ENCODE measurements at regions not wholly inside any gene's neighbourhood (a gene's known extent, or its start where the extent isn't known, plus 50 kb on each side); places are given as distances from the start of the nearest gene placed in this dataset.

DNA sequence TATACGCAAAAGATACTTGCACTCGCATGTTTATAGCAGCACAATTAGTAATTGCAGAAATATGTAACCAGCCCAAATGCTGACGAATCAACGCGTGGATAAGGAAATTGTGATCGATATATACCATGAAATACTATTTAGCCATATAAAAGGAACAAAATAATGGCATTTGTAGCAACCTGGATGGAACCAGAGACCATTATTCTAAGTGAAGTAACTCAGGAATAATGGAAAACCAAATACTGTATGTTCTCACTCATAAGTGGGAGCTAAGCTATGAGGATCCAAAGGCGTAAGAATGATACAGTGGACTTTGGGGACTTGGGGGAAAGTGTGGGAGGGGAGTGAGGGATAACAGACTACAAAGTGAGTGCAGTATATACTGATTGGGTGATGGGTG, 1008.0 kb upstream of the CRIM1 start:
- ATAC-seq (ENCODE audit: poor library complexity) (no peak), DNase-seq (no peak)
- intact Hi-C loops (cut with DNase I), result no loop called here

- ATAC-seq (ENCODE audit: poor library complexity), result no peak
- intact Hi-C loops (cut with DNase I), result no loop called here
- no peak for DNase-seq
These were observed 1012.4 kb upstream of the CRIM1 start for GRCh38 chr2:35343135-35343534.

DNA sequence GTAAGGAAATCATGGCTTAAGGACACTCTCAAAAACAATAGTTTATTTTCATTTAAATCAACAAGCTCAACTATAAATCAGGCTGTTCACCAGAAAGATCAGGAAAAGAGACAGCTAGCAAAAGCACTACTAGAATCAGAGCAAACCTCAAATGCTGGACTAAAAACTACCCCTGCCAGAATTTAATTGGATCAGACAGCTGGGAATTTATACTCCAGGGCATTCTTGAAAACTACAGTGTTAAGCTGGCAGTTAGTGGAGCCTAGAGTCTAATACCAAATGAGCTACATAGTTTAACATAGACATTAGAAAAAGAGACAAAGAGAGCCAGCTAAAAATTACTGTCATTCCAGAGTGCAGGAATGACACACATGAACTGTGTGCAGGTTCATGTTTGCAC, 1016.4 kb upstream of the CRIM1 start:
- intact Hi-C loops (cut with DNase I), result no loop called here
- DNase-seq (no peak), ATAC-seq (ENCODE audit: poor library complexity) (no peak)

DNA sequence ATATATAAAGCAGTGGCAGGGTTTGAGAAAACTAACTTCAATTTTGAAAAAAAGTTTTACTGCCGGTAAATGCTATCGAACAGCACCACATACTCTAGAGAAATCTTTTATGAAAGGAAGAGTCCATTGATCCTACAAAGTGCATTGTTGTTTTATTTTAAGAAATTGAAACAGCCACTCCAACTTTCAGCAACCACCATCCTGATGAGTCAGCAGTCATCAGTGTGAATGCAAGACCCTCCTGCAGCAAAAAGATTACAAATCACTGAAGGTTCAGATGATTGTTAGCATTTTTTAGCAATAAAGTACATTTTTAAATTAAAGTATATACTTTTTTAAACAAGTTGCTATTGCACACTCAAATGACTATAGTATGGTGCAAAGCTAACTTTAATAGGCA, 1017.7 kb upstream of the CRIM1 start:
- intact Hi-C loops (cut with DNase I), result no loop called here
- ATAC-seq (ENCODE audit: poor library complexity), result no peak
- no peak for DNase-seq

GRCh38 chr2:35314049-35314448, 1041.5 kb upstream of the CRIM1 start:
- no peak for ATAC-seq (ENCODE audit: poor library complexity)
- intact Hi-C loops (cut with DNase I), result no loop called here
- DNase-seq, result no peak

GRCh38 chr2:35301369-35301768, 1054.2 kb upstream of the CRIM1 start:
- ATAC-seq (ENCODE audit: poor library complexity), result no peak
- no peak for DNase-seq
- intact Hi-C loops (cut with DNase I), result no loop called here

GRCh38 chr2:35298493-35298892, 1057.1 kb upstream of the CRIM1 start:
- ATAC-seq (ENCODE audit: poor library complexity), result no peak
- no peak for DNase-seq
- intact Hi-C loops (cut with DNase I), result no loop called here

- ATAC-seq (ENCODE audit: poor library complexity) (no peak), DNase-seq (no peak)
- intact Hi-C loops (cut with DNase I), result no loop called here
These were observed 1058.2 kb upstream of the CRIM1 start for GRCh38 chr2:35297403-35297802.

GRCh38 chr2:35294636-35295263, 1060.8 kb upstream of the CRIM1 start:
- intact Hi-C loops (cut with DNase I), result no loop called here
- no peak for ATAC-seq (ENCODE audit: poor library complexity)

DNA sequence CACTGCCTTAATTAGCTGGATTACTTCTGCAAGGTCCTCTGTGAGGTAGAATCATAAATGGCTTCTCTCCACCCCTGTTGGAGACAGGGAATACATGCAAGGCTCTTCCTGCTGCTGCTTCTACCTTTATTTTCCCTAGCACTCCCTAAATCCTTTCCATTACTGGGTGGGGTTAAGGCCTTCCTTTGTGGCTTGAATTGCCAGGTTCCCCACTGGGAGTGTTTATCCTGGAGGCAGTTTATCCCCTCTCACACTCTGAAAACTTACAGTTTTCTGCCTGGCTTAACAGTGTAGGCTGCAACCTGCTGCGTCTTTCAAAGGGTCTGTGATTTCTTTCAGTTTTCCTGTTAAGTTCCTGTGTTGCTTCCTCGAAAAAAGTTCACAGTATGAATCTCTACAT, 1062.3 kb upstream of the CRIM1 start:
- no peak for ATAC-seq (ENCODE audit: poor library complexity)
- intact Hi-C loops (cut with DNase I), result no loop called here
- DNase-seq, result no peak

More at GRCh38 chr2:35294636-35295263, 1060.8 kb upstream of the CRIM1 start:
- DNase-seq, result no peak

DNA sequence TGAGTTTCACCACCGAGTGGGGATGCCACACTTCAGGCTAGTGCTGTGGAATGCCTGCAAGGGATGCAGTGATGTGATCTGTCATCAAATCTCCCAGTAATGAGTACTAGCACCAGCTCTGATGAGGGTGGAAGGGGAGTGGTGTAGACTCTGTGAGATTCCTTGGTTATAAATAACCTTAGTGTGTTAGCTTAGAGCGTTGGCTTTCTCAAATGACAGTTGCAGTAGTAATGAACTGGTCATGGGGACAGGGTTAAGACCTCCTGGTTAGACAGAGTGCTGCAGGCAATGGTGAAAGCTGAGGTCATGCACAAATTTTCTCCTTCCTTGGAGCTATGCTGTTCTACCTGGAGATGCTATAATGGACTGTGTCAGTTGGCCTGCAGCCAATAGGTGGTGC, 1063.4 kb upstream of the CRIM1 start:
- DNase-seq, result no peak
- no peak for ATAC-seq (ENCODE audit: poor library complexity)
- intact Hi-C loops (cut with DNase I), result no loop called here

DNA sequence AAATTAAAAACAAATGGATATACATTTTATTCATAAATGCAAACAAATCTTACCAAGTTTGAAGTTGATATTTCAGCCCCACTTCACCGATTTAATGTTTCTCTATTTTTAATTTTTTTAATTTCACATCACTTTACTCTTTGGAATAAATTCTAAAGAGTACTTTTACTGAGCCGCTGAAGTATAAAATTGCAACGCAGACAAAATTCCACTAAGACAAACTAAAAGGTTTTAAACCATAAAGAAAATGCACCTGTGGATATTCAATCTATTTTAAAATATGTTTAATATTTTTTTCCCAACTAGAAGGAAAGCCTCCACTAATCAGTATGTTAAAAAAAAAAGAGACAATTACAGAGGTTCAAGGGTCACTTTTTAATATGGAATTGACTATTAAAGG, 1073.9 kb upstream of the CRIM1 start:
- intact Hi-C loops (cut with DNase I), result no loop called here
- no peak for DNase-seq
- no peak for ATAC-seq (ENCODE audit: poor library complexity)

DNA sequence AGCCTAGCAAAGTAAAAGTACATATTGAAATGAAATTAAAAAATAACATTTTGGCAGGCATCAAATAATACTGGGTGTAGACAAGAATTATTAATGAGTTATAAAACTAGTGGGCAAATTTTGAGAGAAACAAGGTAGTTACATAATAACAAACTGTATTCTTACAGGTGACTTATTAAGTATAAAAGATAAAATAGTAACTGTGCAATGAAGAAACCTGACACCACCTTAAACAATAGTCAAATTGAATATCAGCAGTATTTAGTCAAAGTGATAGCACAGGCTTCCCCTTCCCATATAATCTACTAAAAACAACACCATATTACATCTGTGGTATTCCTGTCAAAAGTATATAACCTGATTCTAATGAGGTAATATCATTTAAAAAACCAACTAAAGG, 1099.8 kb upstream of the CRIM1 start:
- intact Hi-C loops (cut with DNase I), result no loop called here
- ATAC-seq (ENCODE audit: poor library complexity) (no peak), DNase-seq (no peak)

DNA sequence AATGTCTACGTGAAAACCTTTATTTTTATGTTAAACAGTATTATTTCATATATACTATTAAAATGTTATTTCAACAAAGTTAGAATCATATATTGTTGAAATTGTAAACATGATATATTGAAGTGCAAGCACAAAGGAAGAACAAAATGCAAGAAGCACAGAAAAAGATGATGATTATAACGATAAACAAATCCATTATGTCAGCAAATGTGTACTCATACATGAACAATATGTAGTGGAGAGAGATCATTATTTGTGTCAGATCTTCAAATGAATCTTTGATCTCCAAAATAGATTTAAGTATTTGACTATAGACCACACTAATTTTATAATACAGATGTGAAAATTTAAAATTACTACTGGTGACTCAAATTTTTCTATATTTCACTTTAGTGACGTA, 1104.4 kb upstream of the CRIM1 start:
- intact Hi-C loops (cut with DNase I), result no loop called here
- DNase-seq, result no peak
- ATAC-seq (ENCODE audit: poor library complexity), result no peak

DNA sequence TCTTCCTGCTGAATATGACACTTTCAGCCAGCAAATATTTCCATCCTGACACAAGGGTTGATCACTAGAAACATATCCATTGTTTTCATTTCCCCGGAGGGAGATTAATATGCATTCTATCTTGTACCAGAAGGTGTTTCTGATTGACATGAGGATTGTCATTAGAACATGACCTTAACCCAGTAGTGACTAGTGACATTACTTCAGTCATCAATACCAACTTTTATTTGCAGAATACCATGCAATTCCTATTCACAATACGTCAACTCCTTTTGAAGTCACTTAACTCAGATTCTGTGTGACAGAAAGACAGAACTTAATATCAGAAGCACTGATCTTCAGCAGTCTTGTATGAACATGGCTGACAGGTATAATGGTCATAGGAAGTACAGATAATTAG, 1108.9 kb upstream of the CRIM1 start:
- ATAC-seq (ENCODE audit: poor library complexity) (no peak), DNase-seq (no peak)
- intact Hi-C loops (cut with DNase I), result no loop called here

DNA sequence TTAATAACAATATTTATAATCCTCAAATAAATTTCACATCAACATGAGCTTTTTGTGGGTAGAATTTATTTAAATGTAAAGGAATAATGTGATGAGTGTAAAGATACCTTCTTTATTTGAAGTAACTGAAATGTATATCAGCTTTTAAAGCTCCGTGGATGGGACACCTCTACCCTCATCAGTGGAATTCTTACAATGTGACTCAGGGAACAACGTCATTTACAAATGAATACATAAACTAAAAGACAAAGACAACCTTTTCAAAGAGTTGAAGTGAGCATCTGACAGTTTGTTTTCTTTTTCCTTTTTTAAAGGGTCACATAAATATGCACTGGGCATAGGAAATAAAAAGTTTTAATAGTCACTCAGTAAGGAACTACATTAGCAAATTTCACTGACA, 1127.0 kb upstream of the CRIM1 start:
- DNase-seq (no peak), ATAC-seq (ENCODE audit: poor library complexity) (no peak)
- intact Hi-C loops (cut with DNase I), result no loop called here

DNA sequence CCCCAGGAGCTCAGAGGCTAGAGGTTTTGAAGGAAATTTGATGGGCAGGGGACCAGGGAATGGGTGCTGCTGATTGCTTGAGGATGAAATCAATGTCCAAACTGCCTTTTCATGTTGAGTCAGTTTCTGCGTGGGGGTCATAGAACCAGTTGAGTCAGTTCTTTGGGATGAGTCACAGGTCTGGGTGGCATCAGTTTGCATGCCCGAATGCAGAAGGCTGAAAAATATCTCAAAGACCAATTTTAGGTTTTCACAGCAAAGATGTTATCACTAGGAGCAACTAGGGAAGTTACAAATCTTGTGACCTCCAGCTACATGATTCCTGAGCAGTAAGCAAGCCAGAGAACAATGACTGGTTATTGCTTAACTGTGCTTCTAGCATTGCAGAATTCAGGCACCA, 1135.1 kb upstream of the CRIM1 start:
- intact Hi-C loops (cut with DNase I), result no loop called here
- ATAC-seq (ENCODE audit: poor library complexity) (no peak), DNase-seq (no peak)

DNA sequence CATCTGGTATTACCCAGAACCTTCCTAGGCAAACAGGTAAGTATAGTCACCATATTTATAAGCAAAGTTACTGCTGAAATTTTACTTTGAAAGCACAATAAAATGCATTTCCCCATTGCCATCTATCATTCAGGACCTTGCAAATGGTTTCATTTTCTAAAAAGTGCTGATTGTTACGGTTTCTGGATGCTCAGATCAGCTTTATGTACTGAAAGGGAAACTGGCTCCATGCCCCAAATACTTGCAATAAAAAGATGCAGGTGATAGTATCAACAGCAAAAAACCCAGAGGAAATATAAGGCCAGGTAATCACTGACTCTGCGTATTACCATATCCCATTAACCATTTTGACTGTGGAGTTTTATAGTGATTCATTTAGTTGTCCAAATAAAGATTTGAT, 1150.7 kb upstream of the CRIM1 start:
- DNase-seq, result no peak
- no peak for ATAC-seq (ENCODE audit: poor library complexity)
- intact Hi-C loops (cut with DNase I), result no loop called here

DNA sequence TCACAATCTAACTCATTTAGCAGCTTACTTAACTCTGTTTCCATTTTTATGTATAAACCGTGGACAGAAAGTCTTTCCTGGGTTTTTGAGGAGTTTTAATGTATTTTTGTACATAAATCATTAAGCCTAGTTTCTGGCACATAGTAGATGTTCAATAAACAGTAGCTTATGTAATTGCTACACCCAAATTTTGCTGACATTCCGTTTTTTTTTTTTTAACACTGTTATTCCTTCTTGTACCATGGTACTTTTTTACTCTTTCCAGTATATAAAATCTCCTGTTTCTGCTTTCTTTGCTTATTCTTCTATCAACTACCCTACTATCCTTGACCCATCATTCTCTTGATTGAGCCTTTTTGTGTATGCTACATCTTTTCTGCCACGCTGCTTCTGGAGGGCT, 1151.3 kb upstream of the CRIM1 start:
- ATAC-seq (ENCODE audit: poor library complexity) (no peak), DNase-seq (no peak)
- intact Hi-C loops (cut with DNase I), result no loop called here

GRCh38 chr2:35199298-35199697, 1156.3 kb upstream of the CRIM1 start:
- intact Hi-C loops (cut with DNase I), result no loop called here
- ATAC-seq (ENCODE audit: poor library complexity), result no peak

DNA sequence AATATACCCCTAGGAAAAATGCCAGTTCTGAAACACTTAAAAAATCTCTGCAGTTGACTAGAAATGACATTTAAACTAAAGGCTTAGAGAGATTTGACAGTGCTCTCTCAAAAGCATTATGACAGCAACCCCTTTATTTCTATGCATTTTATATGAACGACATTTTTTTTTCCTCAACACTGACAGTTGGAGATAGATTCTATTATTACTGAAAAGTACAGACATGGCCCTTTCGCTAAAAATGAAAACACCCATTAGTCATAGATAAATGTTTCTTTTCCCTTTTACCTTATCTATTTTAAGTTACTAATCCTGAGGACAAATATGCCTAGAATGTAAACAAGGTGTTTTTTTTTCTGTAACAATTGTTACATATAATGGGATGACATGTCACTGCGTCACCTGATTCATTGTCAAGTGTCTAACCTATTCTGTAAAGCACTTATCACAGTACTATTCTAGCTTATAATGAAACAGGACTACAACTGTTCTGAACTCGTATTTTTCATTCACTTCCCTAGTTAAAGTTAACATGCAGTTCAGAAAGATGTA, 1169.6 kb upstream of the CRIM1 start:
- intact Hi-C loops (cut with DNase I), result no loop called here
- ATAC-seq (ENCODE audit: poor library complexity), result no peak
- no peak for DNase-seq

More at GRCh38 chr2:35199298-35199697, 1156.3 kb upstream of the CRIM1 start:
- no peak for DNase-seq

Measured in Right ventricle myocardium superior (tissue), 1 donor.